IgD-negative memory B cell (primary cell): ENCODE measurements at regions not wholly inside any gene's neighbourhood (a gene's known extent, or its start where the extent isn't known, plus 50 kb on each side); places are given as distances from the start of the nearest gene placed in this dataset.

Source experiments
- H3K27ac Mint-ChIP-seq, 3 donors: one replicate each; pipeline ENCODE4 v1.8.0; 2020 to 2022; ENCODE audit warnings: mild to moderate bottlenecking in 3 of 3, mixed read lengths in 3 of 3, moderate library complexity in 1 of 3
- H3K27me3 Mint-ChIP-seq: one replicate; pipeline ENCODE4 v1.8.0; 2021; ENCODE audit warnings: mixed read lengths
- H3K36me3 Mint-ChIP-seq: one replicate; pipeline ENCODE4 v1.8.0; 2020; ENCODE audit warnings: mild to moderate bottlenecking, mixed read lengths
- H3K4me1 Mint-ChIP-seq, 3 donors: one replicate each; pipeline ENCODE4 v1.8.0; 2020 to 2022; ENCODE audit warnings: mixed read lengths in 3 of 3, mild to moderate bottlenecking in 1 of 3
- H3K4me3 Mint-ChIP-seq, 4 donors: one replicate each; pipeline ENCODE4 v1.8.0; 2020 to 2022; ENCODE audit warnings: mild to moderate bottlenecking in 4 of 4, mixed read lengths in 4 of 4, moderate library complexity in 3 of 4
- H3K9me3 Mint-ChIP-seq, 3 donors: one replicate each; pipeline ENCODE4 v1.8.0; 2020 to 2021; ENCODE audit warnings: mixed read lengths in 3 of 3, mild to moderate bottlenecking in 1 of 3

GRCh38 chr7:52080493-52080892 lies 763.9 kb upstream of the COBL start:
- Mint-ChIP-seq H3K4me1 (no peaks in the 10 kb centered on the region), H3K9me3 (peaks cover 4 to 13% (median 9%) of the 10 kb centered on the region in 3 donors), H3K27me3 (no peaks in the 10 kb centered on the region), H3K27ac (no peak overlapping the region), H3K4me3 (no peak overlapping the region), H3K36me3 (no peaks in the 10 kb centered on the region)

GRCh38 chr7:52079726-52080125 lies 763.1 kb upstream of the COBL start:
- Mint-ChIP-seq H3K27me3 (no peaks in the 10 kb centered on the region), H3K4me1 (no peaks in the 10 kb centered on the region), H3K4me3 (no peak overlapping the region), H3K36me3 (no peaks in the 10 kb centered on the region), H3K9me3 (peaks cover 6 to 13% (median 7%) of the 10 kb centered on the region in 3 donors), H3K27ac (no peak overlapping the region)

DNA sequence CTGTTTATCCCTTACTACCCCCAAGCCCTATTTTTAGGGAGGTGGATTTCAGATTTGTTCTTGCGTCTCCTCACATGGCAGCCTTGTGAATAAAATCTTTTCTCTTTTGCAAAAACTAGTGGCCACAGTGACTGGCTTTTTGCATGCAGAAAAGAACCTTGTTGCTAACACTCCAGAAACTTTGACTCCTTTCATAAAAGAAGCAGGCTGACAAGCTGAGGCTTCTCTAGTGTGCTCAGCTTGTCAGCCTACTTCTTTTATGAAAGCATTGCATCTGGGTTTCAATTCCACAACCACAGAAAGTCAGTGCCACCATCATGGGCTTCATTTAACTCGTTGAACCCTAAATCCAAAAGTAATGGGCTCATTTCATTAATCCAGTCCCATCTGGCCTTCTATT lies 761.0 kb upstream of the COBL start:
- H3K4me1 Mint-ChIP-seq: no peaks in the 10 kb centered on the region
- no peak overlapping the region for H3K4me3 Mint-ChIP-seq
- no peaks in the 10 kb centered on the region for H3K27me3 Mint-ChIP-seq
- H3K27ac Mint-ChIP-seq: no peak overlapping the region
- H3K36me3 Mint-ChIP-seq: no peaks in the 10 kb centered on the region
- peaks cover 3 to 10% (median 6%) of the 10 kb centered on the region in 3 donors for H3K9me3 Mint-ChIP-seq

DNA sequence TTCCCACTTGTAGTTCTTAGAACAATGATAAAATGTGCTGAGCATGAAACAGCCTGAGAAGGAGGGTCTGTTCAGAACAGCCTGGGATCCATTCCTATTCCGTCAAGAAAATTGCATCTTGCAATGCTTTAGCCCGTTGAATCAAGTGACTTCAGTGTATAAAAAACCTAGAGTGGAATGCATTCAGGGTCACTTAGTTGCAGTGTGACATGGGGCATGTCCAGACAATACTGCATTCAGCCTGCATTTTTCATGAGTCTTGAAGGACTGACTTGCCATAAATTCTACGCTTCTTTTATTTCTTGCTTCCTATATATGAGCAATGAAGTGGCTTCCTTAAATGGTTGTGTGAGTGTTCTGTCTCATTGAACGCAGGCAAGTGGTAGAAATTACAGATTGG lies 758.3 kb upstream of the COBL start:
- H3K27me3 Mint-ChIP-seq: no peaks in the 10 kb centered on the region
- H3K9me3 Mint-ChIP-seq: peaks cover 3 to 12% (median 8%) of the 10 kb centered on the region in 3 donors
- H3K4me1 Mint-ChIP-seq: no peaks in the 10 kb centered on the region
- H3K27ac Mint-ChIP-seq: no peak overlapping the region
- no peaks in the 10 kb centered on the region for H3K36me3 Mint-ChIP-seq
- H3K4me3 Mint-ChIP-seq: no peak overlapping the region

DNA sequence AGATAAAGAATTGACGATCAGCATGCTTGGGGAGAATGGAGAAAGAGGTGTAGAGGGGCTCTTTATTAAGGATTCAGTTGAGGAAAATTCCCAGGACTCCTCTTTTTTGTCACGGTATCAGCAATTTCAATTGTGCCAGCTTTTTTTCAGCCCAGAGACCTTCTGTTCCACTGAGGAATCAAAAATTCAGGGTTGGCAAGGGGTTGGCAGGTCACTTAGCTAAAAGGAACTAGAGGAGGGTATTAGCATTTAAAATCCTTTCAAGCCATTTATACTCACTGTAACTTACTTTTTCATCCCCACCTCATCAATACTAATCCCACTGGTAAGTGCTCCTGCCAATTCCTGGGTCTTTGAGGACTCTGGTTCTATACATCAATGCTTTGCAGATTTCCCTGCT lies 757.5 kb upstream of the COBL start:
- Mint-ChIP-seq H3K4me3 (no peak overlapping the region), H3K9me3 (peaks cover 3 to 12% (median 7%) of the 10 kb centered on the region in 3 donors), H3K4me1 (no peaks in the 10 kb centered on the region), H3K36me3 (no peaks in the 10 kb centered on the region), H3K27ac (no peak overlapping the region), H3K27me3 (no peaks in the 10 kb centered on the region)

GRCh38 chr7:52071744-52072143 lies 755.1 kb upstream of the COBL start:
- no peaks in the 10 kb centered on the region for H3K27me3 Mint-ChIP-seq
- peaks cover 3 to 12% (median 7%) of the 10 kb centered on the region in 3 donors for H3K9me3 Mint-ChIP-seq
- H3K4me3 Mint-ChIP-seq: no peak overlapping the region
- H3K4me1 Mint-ChIP-seq: no peaks in the 10 kb centered on the region
- no peak overlapping the region for H3K27ac Mint-ChIP-seq
- no peaks in the 10 kb centered on the region for H3K36me3 Mint-ChIP-seq

DNA sequence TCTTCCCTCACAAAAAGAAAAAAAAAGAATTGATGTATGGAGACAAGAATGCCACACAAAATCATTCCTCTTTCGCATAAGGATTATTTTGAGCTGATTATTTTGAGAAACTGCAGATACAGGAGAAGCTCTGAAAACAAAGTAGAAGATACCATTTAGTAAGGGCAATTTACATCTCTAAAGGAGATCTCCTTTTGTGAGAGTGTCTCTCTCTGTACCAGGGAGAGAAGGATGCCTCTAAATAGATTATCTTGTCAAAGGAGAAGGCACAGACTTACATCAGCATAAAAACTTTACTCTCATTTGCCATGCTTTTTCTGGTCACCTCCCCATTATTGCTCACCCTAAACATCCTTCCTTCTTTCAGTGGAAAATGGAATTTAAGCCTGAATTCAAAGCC lies 747.9 kb upstream of the COBL start:
- Mint-ChIP-seq H3K27me3 (no peaks in the 10 kb centered on the region), H3K9me3 (peaks cover under 1 to 7% (median 7%) of the 10 kb centered on the region in 3 donors), H3K36me3 (no peaks in the 10 kb centered on the region), H3K4me1 (no peaks in the 10 kb centered on the region), H3K27ac (no peak overlapping the region), H3K4me3 (no peak overlapping the region)

DNA sequence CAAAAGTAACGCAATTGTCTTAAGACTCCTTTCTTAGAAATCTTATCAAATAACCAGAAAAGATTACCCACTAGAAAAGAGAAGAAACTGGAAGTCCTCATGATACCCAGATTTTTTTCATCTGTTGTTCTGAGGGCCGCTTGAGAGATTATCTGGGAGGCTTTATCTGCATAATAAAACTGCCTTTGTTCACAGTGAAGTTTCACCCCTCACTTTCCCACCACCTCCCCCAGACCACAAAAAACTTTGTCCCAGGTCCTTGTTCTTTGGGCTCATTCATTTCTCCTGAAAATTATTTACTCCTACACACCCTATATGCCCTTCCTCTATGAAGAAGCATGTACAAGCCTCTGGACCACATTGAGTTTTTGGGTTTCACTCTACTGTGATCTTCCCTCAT lies 745.1 kb upstream of the COBL start:
- no peaks in the 10 kb centered on the region for H3K36me3 Mint-ChIP-seq
- H3K9me3 Mint-ChIP-seq: peaks cover 0 to 7% (median 4%) of the 10 kb centered on the region in 3 donors
- H3K27me3 Mint-ChIP-seq: no peaks in the 10 kb centered on the region
- no peak overlapping the region for H3K27ac Mint-ChIP-seq
- H3K4me3 Mint-ChIP-seq: no peak overlapping the region
- H3K4me1 Mint-ChIP-seq: no peaks in the 10 kb centered on the region

- Mint-ChIP-seq H3K36me3 (no peaks in the 10 kb centered on the region), H3K4me3 (no peak overlapping the region), H3K4me1 (no peaks in the 10 kb centered on the region), H3K9me3 (peaks cover 0 to 5% (median 4%) of the 10 kb centered on the region in 3 donors), H3K27ac (no peak overlapping the region), H3K27me3 (no peaks in the 10 kb centered on the region)
Measured at GRCh38 chr7:52053525-52053924, 736.9 kb upstream of the COBL start.

DNA sequence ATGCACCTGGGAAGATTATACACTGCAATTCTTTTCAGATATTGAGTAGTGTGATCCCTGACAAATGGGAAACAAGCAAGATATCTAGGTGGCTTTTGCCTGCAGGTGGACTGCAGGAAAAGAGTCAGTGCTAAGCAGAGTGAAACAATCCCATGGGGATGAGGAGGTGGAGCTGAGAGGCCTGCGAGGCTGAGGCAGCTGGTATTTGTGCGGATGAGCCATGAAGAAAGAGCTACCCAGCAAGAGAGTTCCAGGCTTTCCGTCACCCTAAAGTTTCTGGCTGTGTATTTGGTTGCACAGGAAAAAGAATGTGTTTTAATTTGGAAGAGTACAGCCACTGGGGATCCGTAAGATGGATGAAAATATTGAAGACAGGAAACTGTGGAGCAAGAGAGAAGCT lies 714.1 kb upstream of the COBL start:
- Mint-ChIP-seq H3K4me3 (no peak overlapping the region), H3K4me1 (no peaks in the 10 kb centered on the region), H3K27ac (no peak overlapping the region), H3K36me3 (no peaks in the 10 kb centered on the region), H3K9me3 (peaks cover 2 to 20% (median 4%) of the 10 kb centered on the region in 3 donors), H3K27me3 (no peaks in the 10 kb centered on the region)

GRCh38 chr7:52026140-52026539 lies 709.5 kb upstream of the COBL start:
- peaks cover 0 to 6% (median 2%) of the 10 kb centered on the region in 3 donors for H3K9me3 Mint-ChIP-seq
- H3K27ac Mint-ChIP-seq: no peak overlapping the region

GRCh38 chr7:52021343-52021742 lies 704.7 kb upstream of the COBL start:
- H3K27ac Mint-ChIP-seq: no peak overlapping the region
- no peaks in the 10 kb centered on the region for H3K27me3 Mint-ChIP-seq
- H3K9me3 Mint-ChIP-seq: peaks cover 0 to 5% (median 4%) of the 10 kb centered on the region in 3 donors
- peaks cover 0 to 3% (median 0%) of the 10 kb centered on the region in 3 donors for H3K4me1 Mint-ChIP-seq
- no peaks in the 10 kb centered on the region for H3K36me3 Mint-ChIP-seq
- H3K4me3 Mint-ChIP-seq: no peak overlapping the region

More at GRCh38 chr7:52026140-52026539, 709.5 kb upstream of the COBL start:
- Mint-ChIP-seq H3K36me3 (no peaks in the 10 kb centered on the region), H3K4me3 (no peak overlapping the region), H3K27me3 (no peaks in the 10 kb centered on the region), H3K4me1 (no peaks in the 10 kb centered on the region)

- Mint-ChIP-seq H3K9me3 (peaks cover 0 to 8% (median 4%) of the 10 kb centered on the region in 3 donors), H3K27ac (no peak overlapping the region), H3K36me3 (no peaks in the 10 kb centered on the region), H3K4me3 (no peak overlapping the region), H3K4me1 (peaks cover 0 to 3% (median 0%) of the 10 kb centered on the region in 3 donors), H3K27me3 (no peaks in the 10 kb centered on the region)
Measured at GRCh38 chr7:52018680-52019054, 702.1 kb upstream of the COBL start.

- Mint-ChIP-seq H3K36me3 (no peaks in the 10 kb centered on the region), H3K4me3 (no peak overlapping the region), H3K4me1 (peaks cover 0 to 3% (median 0%) of the 10 kb centered on the region in 3 donors), H3K27ac (no peak overlapping the region), H3K9me3 (peaks cover 0 to 8% (median 4%) of the 10 kb centered on the region in 3 donors), H3K27me3 (no peaks in the 10 kb centered on the region)
Measured at GRCh38 chr7:52017802-52018679, 701.4 kb upstream of the COBL start.

DNA sequence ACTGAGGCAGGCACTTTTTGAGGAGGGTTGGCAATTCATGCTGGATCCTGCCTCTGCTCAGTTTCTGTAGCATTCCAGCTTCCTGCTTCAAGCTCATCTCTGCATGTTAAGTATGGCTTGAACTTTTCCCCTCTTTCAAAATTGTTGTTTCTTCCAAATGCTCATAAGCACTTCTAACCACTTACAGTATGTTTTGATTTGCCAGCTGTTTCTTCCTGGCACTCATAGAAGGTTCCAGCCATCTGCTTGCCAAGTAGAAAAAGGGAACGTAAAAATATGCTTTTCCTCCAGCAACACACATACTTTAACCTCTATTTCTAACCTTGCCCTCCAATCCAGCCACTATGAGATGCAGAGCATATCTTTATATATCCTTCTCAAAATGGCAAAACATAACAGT lies 692.6 kb upstream of the COBL start:
- Mint-ChIP-seq H3K27ac (no peak overlapping the region), H3K4me3 (no peak overlapping the region), H3K4me1 (no peaks in the 10 kb centered on the region), H3K36me3 (no peaks in the 10 kb centered on the region), H3K27me3 (no peaks in the 10 kb centered on the region), H3K9me3 (peaks cover 5 to 11% (median 10%) of the 10 kb centered on the region in 3 donors)

GRCh38 chr7:52006674-52007073 lies 690.1 kb upstream of the COBL start:
- H3K4me3 Mint-ChIP-seq: no peak overlapping the region
- no peaks in the 10 kb centered on the region for H3K4me1 Mint-ChIP-seq
- no peaks in the 10 kb centered on the region for H3K36me3 Mint-ChIP-seq
- no peak overlapping the region for H3K27ac Mint-ChIP-seq
- H3K27me3 Mint-ChIP-seq: no peaks in the 10 kb centered on the region
- H3K9me3 Mint-ChIP-seq: peaks cover 5 to 12% (median 8%) of the 10 kb centered on the region in 3 donors
